GM10266 (cell line): ENCODE measurements at regions not wholly inside any gene's neighbourhood (a gene's known extent, or its start where the extent isn't known, plus 50 kb on each side); places are given as distances from the start of the nearest gene placed in this dataset.

Experiments used
- DNase-seq: peaks from one replicate; pipeline ENCODE4 v3.0.0; 2012; ENCODE audit errors: extremely low spot score
- TF ChIP-seq, protein P1 (sequence below): IDR thresholded peaks from 2 replicates; pipeline ENCODE4 v1.5.1; 2012; ENCODE audit warnings: mild to moderate bottlenecking, low read depth; ENCODE audit not compliant: control insufficient read depth, insufficient read depth; ENCODE audit errors: missing control alignments

DNA sequence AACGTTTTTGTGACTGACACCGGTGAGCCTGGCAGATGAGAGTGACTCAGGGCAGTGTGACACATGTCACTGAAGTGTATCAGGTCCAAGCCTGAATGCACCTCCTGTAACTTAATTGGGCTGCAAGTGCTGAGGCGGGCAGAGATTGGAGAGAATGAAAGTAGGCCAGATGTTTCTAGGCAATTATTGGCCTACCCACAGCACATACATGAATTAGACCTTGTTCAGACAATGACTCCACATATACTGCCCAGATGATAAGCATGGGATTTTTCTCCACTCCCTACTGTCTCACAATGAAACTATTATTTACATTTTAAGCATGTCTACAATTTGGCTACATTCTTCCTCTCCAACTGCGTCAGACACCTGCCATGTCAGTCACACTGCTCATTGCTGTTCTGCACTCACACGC is 187.3 kb upstream of the ZNF385D start:
- TF ChIP-seq, protein P1, sequence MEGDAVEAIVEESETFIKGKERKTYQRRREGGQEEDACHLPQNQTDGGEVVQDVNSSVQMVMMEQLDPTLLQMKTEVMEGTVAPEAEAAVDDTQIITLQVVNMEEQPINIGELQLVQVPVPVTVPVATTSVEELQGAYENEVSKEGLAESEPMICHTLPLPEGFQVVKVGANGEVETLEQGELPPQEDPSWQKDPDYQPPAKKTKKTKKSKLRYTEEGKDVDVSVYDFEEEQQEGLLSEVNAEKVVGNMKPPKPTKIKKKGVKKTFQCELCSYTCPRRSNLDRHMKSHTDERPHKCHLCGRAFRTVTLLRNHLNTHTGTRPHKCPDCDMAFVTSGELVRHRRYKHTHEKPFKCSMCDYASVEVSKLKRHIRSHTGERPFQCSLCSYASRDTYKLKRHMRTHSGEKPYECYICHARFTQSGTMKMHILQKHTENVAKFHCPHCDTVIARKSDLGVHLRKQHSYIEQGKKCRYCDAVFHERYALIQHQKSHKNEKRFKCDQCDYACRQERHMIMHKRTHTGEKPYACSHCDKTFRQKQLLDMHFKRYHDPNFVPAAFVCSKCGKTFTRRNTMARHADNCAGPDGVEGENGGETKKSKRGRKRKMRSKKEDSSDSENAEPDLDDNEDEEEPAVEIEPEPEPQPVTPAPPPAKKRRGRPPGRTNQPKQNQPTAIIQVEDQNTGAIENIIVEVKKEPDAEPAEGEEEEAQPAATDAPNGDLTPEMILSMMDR, result no peak
- no peak for DNase-seq

DNA sequence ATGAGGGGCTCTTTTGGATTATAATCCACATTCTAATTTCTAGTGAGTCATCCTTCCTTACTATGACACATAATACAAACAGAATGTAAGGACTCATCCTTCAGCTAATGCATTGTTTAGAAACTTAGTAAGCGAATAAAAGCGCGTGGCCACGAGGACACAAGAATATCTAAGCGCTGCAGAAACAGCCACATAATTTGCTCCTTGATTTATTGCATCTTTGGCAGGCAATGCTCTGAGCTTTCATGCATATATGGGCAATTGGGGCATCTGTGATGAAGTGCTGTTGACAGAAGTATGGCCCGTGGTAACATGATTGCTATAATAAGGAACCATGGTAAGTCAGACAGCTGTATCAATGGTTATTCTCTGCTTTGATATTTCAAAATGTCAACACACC is 191.3 kb upstream of the ZNF385D start:
- TF ChIP-seq, protein P1, result no peak
- no peak for DNase-seq

DNA sequence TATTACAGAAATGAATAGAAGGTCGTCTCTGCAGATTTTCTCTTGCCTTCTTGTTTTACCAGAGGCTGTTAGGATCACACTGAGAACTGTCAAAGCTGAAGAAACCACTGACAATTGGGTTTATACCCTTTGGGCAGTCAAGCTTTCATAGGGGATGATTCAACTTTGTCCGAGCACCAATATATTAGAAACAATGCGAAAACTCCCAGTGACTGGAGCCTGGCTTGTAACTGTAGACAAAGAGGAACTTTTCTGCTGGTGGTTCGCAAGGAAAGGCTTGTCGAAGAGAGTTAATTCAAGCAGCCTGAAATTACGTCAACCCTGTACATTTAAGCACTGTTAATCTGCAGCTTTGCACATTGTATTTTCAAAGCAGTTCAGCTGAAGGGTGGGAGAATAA is 193.2 kb upstream of the ZNF385D start:
- TF ChIP-seq, protein P1, result no peak
- DNase-seq, result no peak

DNA sequence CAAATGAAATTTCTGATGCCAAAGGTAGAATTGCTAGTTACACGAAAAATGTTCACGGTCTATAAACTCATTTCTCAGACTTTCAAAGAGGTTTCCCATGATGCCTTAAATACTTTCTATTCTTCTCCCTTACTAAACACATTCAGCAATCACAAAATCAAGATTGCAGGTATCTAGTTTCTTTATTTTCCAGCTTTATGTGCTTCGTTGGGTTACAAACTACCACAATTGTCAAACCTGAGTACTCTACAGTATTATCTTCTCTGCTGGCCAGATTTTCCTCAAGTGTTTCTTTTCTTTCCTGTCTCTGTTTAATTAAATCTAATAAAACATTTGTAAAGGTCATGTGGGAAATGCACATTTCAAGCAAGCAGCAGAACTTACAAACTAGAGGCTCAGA is 201.8 kb upstream of the ZNF385D start:
- TF ChIP-seq, protein P1, result no peak
- no peak for DNase-seq

DNA sequence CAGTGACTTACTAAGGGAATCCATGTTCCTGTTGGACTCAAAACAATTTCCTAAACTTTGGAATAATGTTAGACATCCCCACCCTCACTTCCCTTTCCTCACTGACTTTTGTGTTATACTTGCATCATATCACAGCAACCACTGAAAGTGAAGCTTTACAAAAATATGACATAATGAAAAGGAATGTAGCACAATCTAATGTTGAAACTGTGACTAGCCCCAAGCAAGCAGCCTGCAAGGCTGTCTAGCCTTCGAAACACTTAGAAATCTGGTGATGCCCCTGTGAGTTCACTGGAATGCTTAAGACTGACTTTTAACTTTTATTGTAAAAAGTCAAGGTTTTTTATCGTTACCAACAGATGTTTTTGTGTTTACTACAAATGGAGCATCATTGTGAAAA is 203.7 kb upstream of the ZNF385D start:
- TF ChIP-seq, protein P1, result no peak
- DNase-seq, result no peak

DNA sequence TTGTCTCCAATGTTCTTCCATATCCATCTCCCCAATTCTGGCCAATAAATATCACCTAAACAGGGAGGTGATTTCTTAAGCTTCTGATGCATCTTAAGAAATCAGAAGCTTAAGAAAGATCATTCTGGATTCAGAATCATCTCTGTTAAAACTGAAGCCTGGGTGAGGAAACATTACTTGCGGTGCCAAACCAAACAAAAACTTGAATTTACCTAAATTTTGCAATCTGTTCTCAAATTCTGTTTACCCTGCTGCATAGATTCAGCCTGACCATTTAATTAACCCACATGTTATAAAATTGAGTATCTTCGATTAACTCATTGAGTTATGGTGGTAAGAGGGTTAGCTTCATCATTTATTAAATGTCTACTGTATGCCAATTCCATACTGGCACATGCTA is 204.4 kb upstream of the ZNF385D start:
- TF ChIP-seq, protein P1, result no peak

DNA sequence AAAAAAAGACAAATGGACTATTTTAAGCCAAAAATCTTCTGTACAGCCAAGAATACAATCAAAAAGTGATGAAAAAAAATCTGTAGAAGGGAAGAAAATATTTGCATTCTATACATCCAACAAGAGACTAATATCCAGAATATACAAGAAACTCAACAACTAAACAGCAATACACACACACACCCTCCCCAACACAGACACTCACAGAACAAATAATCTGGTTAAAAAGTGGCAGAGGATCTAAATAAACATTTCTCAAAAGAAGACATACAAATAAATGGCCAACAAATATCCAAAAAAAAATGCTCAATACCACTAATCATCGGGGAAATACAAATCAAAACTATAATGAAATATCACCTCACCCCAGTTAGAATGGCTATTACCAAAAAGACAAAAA is 209.0 kb upstream of the ZNF385D start:
- no peak for DNase-seq
- TF ChIP-seq, protein P1, result no peak

More for the DNA sequence above, 204.4 kb upstream of the ZNF385D start:
- DNase-seq, result no peak
